Activated CD8-positive, alpha-beta T cell treated with anti-CD3 and anti-CD28 coated beads for 36 hours (primary cell): ENCODE measurements at regions not wholly inside any gene's neighbourhood (a gene's known extent, or its start where the extent isn't known, plus 50 kb on each side); places are given as distances from the start of the nearest gene placed in this dataset.

Experiments used
- ATAC-seq: fragments of 200-7000 bp; cut with Tn5 transposase; one replicate; pipeline ENCODE4 v1.10.0; 2021; ENCODE audit warnings: mild to moderate bottlenecking, moderate library complexity
- CTCF ChIA-PET: fragments of 350-600 bp; sonication (Branson Sonifier 250); formaldehyde crosslinking; loops from one replicate; lab custom pipeline; 2021; ENCODE audit warnings: antibody characterized with exemption; lab: Charles Lee
- POLR2A ChIA-PET: fragments of 350-600 bp; sonication (Branson Sonifier 250); formaldehyde crosslinking; loops from one replicate; lab custom pipeline; 2021; ENCODE audit warnings: antibody characterized with exemption; lab: Charles Lee
- DNase-seq: peaks from one replicate; pipeline ENCODE4 v3.0.0-alpha.2; 2020
- H3K27ac Mint-ChIP-seq: one replicate; pipeline ENCODE4 v1.8.0; 2021; ENCODE audit warnings: mild to moderate bottlenecking, mixed read lengths
- H3K27me3 Mint-ChIP-seq: one replicate; pipeline ENCODE4 v1.8.0; 2021; ENCODE audit warnings: mixed read lengths
- H3K36me3 Mint-ChIP-seq: one replicate; pipeline ENCODE4 v1.8.0; 2021; ENCODE audit warnings: low read depth, mixed read lengths
- H3K4me1 Mint-ChIP-seq: one replicate; pipeline ENCODE4 v1.8.0; 2021; ENCODE audit warnings: low read depth, mixed read lengths
- H3K4me3 Mint-ChIP-seq: one replicate; pipeline ENCODE4 v1.8.0; 2021; ENCODE audit warnings: mild to moderate bottlenecking, moderate library complexity, mixed read lengths
- H3K9me3 Mint-ChIP-seq: one replicate; pipeline ENCODE4 v1.8.0; 2021; ENCODE audit warnings: mixed read lengths
- CTCF ChIP-seq: fragments of 200-600 bp; IDR thresholded peaks from one replicate; pipeline ENCODE4 v1.8.0; 2022; ENCODE audit warnings: antibody characterized with exemption, mild to moderate bottlenecking
- intact Hi-C: fragments of 100-400 bp; cut with micrococcal nuclease; formaldehyde crosslinking; loops from one replicate; pipeline ENCODE4 v1.10.0; 2022

- DNase-seq (no peak), ATAC-seq (no peak)
- Mint-ChIP-seq H3K9me3 (no peaks in the 10 kb centered on the region), H3K27ac (no peak overlapping the region), H3K4me1 (no peaks in the 10 kb centered on the region), H3K4me3 (no peak overlapping the region), H3K27me3 (no peaks in the 10 kb centered on the region), H3K36me3 (no peaks in the 10 kb centered on the region)
- CTCF ChIA-PET: no interaction called here
- intact Hi-C loops: no loop called here
- POLR2A ChIA-PET: no interaction called here
- no peak for TF ChIP-seq CTCF
These were observed 55.8 kb upstream of the KIF5B start for GRCh38 chr10:32112055-32112454.

- intact Hi-C loops: no loop called here
- H3K27me3 Mint-ChIP-seq: no peaks in the 10 kb centered on the region
- DNase-seq (no peak), ATAC-seq (no peak)
- CTCF ChIA-PET: no interaction called here
- no peaks in the 10 kb centered on the region for H3K4me1 Mint-ChIP-seq
- H3K27ac Mint-ChIP-seq: no peak overlapping the region
- TF ChIP-seq CTCF: no peak
- H3K9me3 Mint-ChIP-seq: no peaks in the 10 kb centered on the region
- no peak overlapping the region for H3K4me3 Mint-ChIP-seq
- no peaks in the 10 kb centered on the region for H3K36me3 Mint-ChIP-seq
- POLR2A ChIA-PET: no interaction called here
These were observed 55.4 kb upstream of the KIF5B start for GRCh38 chr10:32111585-32111984.

- CTCF ChIA-PET: no interaction called here
- H3K36me3 Mint-ChIP-seq: no peaks in the 10 kb centered on the region
- no peak overlapping the region for H3K27ac Mint-ChIP-seq
- no peak for ATAC-seq
- intact Hi-C loops: no loop called here
- H3K4me3 Mint-ChIP-seq: no peak overlapping the region
- no peaks in the 10 kb centered on the region for H3K27me3 Mint-ChIP-seq
- POLR2A ChIA-PET: no interaction called here
- DNase-seq: no peak
- H3K4me1 Mint-ChIP-seq: no peaks in the 10 kb centered on the region
- TF ChIP-seq CTCF: no peak
- no peaks in the 10 kb centered on the region for H3K9me3 Mint-ChIP-seq
These were observed 54.6 kb upstream of the KIF5B start for GRCh38 chr10:32110790-32111189.

- Mint-ChIP-seq H3K36me3 (no peaks in the 10 kb centered on the region), H3K27ac (no peak overlapping the region), H3K27me3 (no peaks in the 10 kb centered on the region), H3K4me1 (no peaks in the 10 kb centered on the region), H3K4me3 (no peak overlapping the region), H3K9me3 (no peaks in the 10 kb centered on the region)
- ATAC-seq (no peak), DNase-seq (no peak)
- intact Hi-C loops: no loop called here
- CTCF ChIA-PET: no interaction called here
- POLR2A ChIA-PET: no interaction called here
- no peak for TF ChIP-seq CTCF
These were observed 53.4 kb upstream of the KIF5B start for GRCh38 chr10:32109603-32110002.
